ENCODE measurements at regions not wholly inside any gene's neighbourhood (a gene's known extent, or its start where the extent isn't known, plus 50 kb on each side); places are given as distances from the start of the nearest gene placed in this dataset.

DNA sequence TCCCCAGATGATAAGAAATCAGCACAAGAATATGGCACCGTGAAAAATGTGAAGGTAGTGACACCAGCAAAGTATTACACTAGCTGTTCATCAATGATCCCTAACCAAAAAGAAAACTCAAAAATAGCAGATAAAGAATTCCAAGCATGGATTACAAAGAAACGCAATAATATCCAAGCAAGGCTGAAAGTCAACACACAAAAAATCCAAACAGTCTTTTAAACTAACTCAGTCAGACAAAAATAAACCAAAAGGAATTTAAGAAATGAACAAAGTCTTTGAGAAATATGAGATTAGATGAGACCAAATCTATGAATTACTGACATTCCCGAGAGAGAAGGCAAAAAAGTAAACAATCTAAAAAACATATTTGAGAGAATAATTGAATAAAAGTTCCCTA, 976.1 kb upstream of the MAP3K7 start:
- H3K4me2 ChIP-seq (ENCODE audit: extremely low read depth, insufficient read depth, low read length), result no peak overlapping the region

DNA sequence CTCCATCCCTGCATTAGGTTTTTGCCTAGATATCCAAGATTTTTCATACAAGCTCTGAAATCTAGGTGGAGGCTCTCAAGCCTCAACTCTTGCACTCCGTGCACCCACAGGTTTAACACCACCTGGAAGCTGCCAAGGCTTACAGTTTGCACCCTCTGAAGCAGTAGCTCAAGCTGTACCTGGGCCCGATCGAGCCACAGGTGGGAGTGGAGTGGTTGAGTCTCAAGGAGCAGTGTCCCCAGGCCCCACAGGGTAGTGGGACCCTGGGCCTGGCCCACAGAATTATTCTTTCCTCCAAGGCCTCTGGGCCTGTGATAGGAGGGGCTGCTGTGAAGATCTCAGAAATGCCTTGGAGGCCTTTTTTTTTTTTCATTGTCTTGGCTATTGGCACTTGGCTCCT, 973.5 kb upstream of the MAP3K7 start:
- H4K20me1 ChIP-seq (ENCODE audit: control insufficient read depth, extremely low read depth, insufficient read depth, low read length), result no peaks in the 10 kb centered on the region
- TF ChIP-seq, protein P1, sequence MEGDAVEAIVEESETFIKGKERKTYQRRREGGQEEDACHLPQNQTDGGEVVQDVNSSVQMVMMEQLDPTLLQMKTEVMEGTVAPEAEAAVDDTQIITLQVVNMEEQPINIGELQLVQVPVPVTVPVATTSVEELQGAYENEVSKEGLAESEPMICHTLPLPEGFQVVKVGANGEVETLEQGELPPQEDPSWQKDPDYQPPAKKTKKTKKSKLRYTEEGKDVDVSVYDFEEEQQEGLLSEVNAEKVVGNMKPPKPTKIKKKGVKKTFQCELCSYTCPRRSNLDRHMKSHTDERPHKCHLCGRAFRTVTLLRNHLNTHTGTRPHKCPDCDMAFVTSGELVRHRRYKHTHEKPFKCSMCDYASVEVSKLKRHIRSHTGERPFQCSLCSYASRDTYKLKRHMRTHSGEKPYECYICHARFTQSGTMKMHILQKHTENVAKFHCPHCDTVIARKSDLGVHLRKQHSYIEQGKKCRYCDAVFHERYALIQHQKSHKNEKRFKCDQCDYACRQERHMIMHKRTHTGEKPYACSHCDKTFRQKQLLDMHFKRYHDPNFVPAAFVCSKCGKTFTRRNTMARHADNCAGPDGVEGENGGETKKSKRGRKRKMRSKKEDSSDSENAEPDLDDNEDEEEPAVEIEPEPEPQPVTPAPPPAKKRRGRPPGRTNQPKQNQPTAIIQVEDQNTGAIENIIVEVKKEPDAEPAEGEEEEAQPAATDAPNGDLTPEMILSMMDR (conservative IDR thresholded peaks at IDR 0.05 in 1 of 2, IDR thresholded peaks at IDR 0.05 in 1 of 2; ENCODE audit: low read depth in 1 of 2, low read length in 2 of 2), result no peak
- TF ChIP-seq EZH2 (IDR thresholded peaks at IDR 0.05; ENCODE audit: low read length, missing control alignments), result no peak
- H3K79me2 ChIP-seq (ENCODE audit: control insufficient read depth, insufficient read depth, low read length), result no peaks in the 10 kb centered on the region
- no peaks in the 10 kb centered on the region for H3K36me3 ChIP-seq (ENCODE audit: control insufficient read depth, insufficient read depth, low read length)
- H2AFZ ChIP-seq (ENCODE audit: low read length), result no peak overlapping the region
- H3K9me3 ChIP-seq (ENCODE audit: control insufficient read depth, insufficient read depth, low read depth, low read length), result no peaks in the 10 kb centered on the region
- no peak for DNase-seq (ENCODE audit: low read depth in 2 of 2)
- no peak overlapping the region for H3K4me2 ChIP-seq (ENCODE audit: extremely low read depth, insufficient read depth, low read length)
- H3K4me3 ChIP-seq (replicated peaks in 1 of 4; ENCODE audit: control extremely low read depth in 1 of 4, insufficient read depth in 1 of 4, low read depth in 3 of 4, low read length in 4 of 4), result no peak overlapping the region
- no peaks in the 10 kb centered on the region for H3K27me3 ChIP-seq (ENCODE audit: control insufficient read depth, insufficient read depth, low read length)
- H3K4me1 ChIP-seq (ENCODE audit: control insufficient read depth, extremely low read depth, insufficient read depth, low read length), result no peaks in the 10 kb centered on the region
- H3K27ac ChIP-seq (ENCODE audit: insufficient read depth, low read length), result no peak overlapping the region
- H3K9ac ChIP-seq (ENCODE audit: insufficient read depth, low read length), result no peak overlapping the region

More for the DNA sequence above, 976.1 kb upstream of the MAP3K7 start:
- Histone ChIP-seq H3K9ac (ENCODE audit: insufficient read depth, low read length) (no peak overlapping the region), H3K27me3 (ENCODE audit: control insufficient read depth, insufficient read depth, low read length) (no peaks in the 10 kb centered on the region), H3K4me1 (ENCODE audit: control insufficient read depth, extremely low read depth, insufficient read depth, low read length) (no peaks in the 10 kb centered on the region), H3K79me2 (ENCODE audit: control insufficient read depth, insufficient read depth, low read length) (no peaks in the 10 kb centered on the region), H3K9me3 (ENCODE audit: control insufficient read depth, insufficient read depth, low read depth, low read length) (no peaks in the 10 kb centered on the region), H3K27ac (ENCODE audit: insufficient read depth, low read length) (no peak overlapping the region), H2AFZ (ENCODE audit: low read length) (no peak overlapping the region), H3K36me3 (ENCODE audit: control insufficient read depth, insufficient read depth, low read length) (no peaks in the 10 kb centered on the region), H4K20me1 (ENCODE audit: control insufficient read depth, extremely low read depth, insufficient read depth, low read length) (no peaks in the 10 kb centered on the region), H3K4me3 (replicated peaks in 1 of 4; ENCODE audit: control extremely low read depth in 1 of 4, insufficient read depth in 1 of 4, low read depth in 3 of 4, low read length in 4 of 4) (no peak overlapping the region)
- DNase-seq (ENCODE audit: low read depth in 2 of 2), result peak in 1 of 2 donors; percentile 54
- no peak for TF ChIP-seq EZH2 (IDR thresholded peaks at IDR 0.05; ENCODE audit: low read length, missing control alignments)
- TF ChIP-seq, protein P1 (conservative IDR thresholded peaks at IDR 0.05 in 1 of 2, IDR thresholded peaks at IDR 0.05 in 1 of 2; ENCODE audit: low read depth in 1 of 2, low read length in 2 of 2), result no peak

DNA sequence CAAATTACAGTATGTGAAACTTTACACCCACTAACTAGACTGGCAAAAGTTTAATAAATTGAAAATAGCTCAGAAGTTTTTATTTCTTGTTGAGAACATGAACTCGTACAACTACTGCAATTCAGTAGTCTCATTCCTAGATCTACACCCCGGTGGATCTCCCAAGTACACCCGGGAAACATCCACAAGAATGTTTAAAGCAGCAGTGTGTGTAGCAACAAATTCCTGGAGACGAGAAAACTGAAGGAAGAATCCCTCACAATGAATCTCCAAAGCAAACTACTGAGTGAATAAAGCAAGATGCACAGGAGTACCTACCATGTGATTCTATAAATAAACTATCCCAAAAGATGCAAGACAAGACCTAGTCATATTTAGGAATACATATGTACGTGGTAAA, 954.0 kb upstream of the MAP3K7 start:
- H3K27ac ChIP-seq (ENCODE audit: insufficient read depth, low read length), result no peak overlapping the region
- TF ChIP-seq, protein P1 (conservative IDR thresholded peaks at IDR 0.05 in 1 of 2, IDR thresholded peaks at IDR 0.05 in 1 of 2; ENCODE audit: low read depth in 1 of 2, low read length in 2 of 2), result no peak
- no peak for TF ChIP-seq EZH2 (IDR thresholded peaks at IDR 0.05; ENCODE audit: low read length, missing control alignments)
- H3K9ac ChIP-seq (ENCODE audit: insufficient read depth, low read length), result no peak overlapping the region
- H3K4me1 ChIP-seq (ENCODE audit: control insufficient read depth, extremely low read depth, insufficient read depth, low read length), result no peaks in the 10 kb centered on the region
- no peaks in the 10 kb centered on the region for H4K20me1 ChIP-seq (ENCODE audit: control insufficient read depth, extremely low read depth, insufficient read depth, low read length)
- H3K36me3 ChIP-seq (ENCODE audit: control insufficient read depth, insufficient read depth, low read length), result no peaks in the 10 kb centered on the region
- H3K4me2 ChIP-seq (ENCODE audit: extremely low read depth, insufficient read depth, low read length), result no peak overlapping the region
- no peak for DNase-seq (ENCODE audit: low read depth in 2 of 2)
- H3K4me3 ChIP-seq (replicated peaks in 1 of 4; ENCODE audit: control extremely low read depth in 1 of 4, insufficient read depth in 1 of 4, low read depth in 3 of 4, low read length in 4 of 4), result no peak overlapping the region
- no peaks in the 10 kb centered on the region for H3K9me3 ChIP-seq (ENCODE audit: control insufficient read depth, insufficient read depth, low read depth, low read length)
- no peak overlapping the region for H2AFZ ChIP-seq (ENCODE audit: low read length)
- H3K27me3 ChIP-seq (ENCODE audit: control insufficient read depth, insufficient read depth, low read length), result no peaks in the 10 kb centered on the region
- no peaks in the 10 kb centered on the region for H3K79me2 ChIP-seq (ENCODE audit: control insufficient read depth, insufficient read depth, low read length)

All from fibroblast of lung (primary cell).